HG02884 (cell line): ENCODE measurements at regions not wholly inside any gene's neighbourhood (a gene's known extent, or its start where the extent isn't known, plus 50 kb on each side); places are given as distances from the start of the nearest gene placed in this dataset.
A peak's percentile ranks its signal among the peaks of the same experiment; 100 is the strongest.

Experiments used
- ATAC-seq: cut with Tn5 transposase; IDR thresholded peaks from one replicate; pipeline ENCODE4 v1.9.1; 2021; ENCODE audit warnings: mild to moderate bottlenecking, moderate library complexity; ENCODE audit not compliant: unreplicated experiment

DNA sequence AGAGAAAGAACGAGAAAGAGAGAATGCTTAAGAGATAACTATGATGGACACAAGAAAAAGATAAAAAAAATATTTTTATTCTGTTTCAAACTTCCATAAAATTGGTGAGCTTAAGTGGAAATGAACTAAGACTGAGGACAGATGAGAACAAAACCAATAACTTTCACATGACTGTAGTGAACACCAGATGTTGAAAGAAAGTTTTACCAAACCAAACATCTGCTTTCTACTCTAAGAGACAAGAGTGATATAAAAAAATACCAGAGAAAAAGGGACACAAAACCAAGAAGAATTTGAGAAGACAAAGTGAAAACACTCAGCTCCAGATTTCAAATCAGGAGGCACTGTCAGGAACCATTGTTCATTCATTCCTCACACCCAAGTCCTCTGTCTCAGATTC, 147.9 kb downstream of the IMPG2 start:
- ATAC-seq, result no peak

DNA sequence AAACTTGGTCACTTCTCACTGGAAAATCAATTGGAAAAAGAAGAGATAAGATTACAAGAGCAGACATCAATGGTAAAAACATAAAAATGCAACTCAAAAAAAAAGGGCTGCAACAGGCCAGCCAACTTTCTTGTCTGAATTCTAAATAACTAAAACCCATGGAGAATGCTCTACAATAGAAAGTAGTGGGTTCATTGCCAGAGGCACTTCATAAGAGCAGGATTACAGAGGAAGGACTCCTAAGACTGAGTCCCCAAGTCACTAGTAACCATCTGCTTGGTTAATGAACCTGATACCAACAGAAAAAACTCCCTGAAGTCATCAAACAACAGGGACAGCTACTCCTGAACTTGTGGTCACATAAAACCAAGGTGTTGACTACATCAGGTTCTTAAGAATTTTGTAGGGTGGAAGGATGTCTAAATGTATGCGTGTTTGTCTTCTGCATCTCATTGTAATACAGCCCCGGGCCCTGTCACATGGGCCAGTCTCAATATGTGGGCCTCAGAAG, 148.6 kb downstream of the IMPG2 start:
- no peak for ATAC-seq

DNA sequence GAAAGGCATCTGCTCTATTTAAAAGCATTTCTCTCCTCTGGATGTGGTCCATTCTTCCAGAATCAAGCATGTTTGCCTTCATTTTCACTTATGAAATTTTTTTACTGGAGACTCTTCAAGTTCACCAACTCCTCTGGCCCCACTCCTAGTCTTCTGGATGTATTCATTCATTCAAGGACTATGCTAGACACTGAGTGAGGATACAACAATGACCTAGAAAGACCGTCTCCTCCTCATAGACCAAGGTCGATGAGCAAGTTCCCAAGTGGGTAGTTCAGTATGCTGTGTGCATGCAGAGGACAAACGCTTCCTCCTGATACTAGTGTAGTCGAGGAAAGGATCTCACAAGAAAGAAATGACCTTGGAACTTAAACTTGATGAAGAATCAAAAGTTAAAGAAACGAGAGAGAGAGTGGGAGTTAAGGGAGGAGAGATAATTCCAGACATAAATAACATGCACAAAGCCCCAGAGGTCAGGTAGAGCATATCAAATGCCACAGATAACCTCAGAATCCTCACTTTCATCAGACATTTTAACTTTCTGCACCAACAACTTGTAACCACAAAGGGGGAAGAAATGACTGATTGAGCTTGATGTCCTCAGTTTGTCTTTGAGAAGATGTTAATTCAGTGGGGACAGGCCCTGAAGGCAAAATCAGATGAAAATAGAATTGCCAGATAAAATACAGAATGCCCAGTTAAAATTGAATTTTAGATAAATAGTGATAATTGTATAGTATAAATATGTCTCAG, 149.4 kb downstream of the IMPG2 start:
- ATAC-seq, result no peak

DNA sequence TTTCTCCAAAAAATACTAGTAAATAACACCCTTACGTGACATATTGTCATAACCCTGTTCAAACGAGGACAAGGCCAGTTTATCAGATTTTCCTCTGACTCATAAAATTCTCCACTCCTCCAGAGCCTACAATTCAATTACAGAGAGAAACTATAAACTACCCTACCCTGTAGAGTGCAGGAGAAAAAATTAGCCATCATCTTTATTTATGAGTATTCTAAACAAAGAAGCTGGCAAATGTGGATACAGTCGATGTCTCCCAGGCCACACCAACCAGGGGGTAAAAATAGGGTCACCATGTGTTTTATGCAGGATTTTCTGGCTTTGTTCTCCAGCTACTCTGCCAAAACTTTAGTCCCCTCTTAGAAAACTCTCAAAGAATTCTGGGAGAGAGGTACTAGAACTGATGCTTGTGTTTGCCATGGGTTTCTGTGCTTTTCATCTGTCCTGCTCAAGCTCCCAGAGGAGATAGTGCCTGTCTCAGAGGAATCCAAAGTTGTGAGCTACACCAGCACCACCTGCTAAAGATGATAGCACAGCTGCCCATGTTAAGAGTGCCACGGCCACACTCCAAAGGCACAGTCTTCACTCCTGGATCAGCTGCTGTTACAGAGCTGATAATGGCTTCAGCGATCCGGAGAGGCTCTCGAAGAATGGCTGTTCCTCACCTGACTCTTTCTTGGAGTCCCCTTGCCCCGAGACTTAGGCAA, 150.2 kb downstream of the IMPG2 start:
- ATAC-seq, result no peak

DNA sequence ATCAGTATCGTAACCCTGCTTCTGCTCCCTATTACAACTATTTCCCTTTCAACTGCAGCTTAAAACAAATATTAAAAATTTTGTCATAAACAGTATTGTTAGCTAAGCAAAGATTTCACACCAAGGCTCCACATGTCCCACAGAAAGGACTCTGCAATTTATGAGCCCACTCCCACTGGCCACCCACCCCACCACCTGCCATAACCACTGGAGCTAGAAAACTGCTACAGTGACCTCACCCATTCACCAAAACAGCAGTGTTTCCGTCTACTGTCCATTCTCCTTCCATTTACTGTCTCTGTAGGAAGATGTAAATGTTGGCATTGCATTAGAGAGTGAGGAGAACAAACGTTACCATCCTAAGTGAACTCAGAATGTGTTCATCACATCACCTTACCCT, 150.9 kb downstream of the IMPG2 start:
- ATAC-seq, result no peak

DNA sequence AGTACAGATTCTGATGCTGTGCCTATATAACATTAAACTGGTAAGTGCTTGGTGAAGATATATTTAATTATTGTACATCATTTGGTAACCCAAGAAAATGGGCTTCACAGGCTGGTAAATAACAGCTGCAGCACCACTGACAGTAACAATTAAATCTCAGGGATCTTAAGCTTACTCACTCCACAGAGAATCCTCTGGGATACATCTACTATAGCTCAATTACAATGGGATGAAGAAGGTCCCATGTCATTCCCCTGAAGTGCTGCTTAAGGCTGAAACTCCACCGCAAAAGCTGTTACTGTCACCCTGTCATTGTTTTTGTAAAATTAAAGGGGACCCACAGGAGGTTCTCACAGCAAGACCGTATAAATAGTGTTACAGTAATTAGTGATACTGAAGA, 153.0 kb downstream of the IMPG2 start:
- ATAC-seq, result no peak

DNA sequence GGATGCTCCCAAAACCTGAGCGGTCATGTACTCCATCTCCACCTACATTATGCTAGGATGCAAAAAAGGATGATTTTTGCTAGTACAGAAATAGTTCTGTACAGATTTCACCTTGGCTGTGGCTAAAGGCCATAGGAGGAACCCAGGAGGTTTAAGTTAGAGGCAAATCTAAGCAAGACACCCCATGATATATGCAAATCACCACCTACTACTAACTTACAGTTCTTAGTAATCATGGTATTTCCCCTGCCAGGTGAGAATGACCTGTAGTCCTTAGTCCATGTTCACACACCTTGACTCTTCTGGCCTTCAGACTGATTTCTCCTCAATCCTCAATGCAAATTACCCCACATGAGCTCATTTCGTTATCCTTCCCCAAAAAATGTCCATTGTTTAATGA, 154.2 kb downstream of the IMPG2 start:
- ATAC-seq, result peak; percentile 50

DNA sequence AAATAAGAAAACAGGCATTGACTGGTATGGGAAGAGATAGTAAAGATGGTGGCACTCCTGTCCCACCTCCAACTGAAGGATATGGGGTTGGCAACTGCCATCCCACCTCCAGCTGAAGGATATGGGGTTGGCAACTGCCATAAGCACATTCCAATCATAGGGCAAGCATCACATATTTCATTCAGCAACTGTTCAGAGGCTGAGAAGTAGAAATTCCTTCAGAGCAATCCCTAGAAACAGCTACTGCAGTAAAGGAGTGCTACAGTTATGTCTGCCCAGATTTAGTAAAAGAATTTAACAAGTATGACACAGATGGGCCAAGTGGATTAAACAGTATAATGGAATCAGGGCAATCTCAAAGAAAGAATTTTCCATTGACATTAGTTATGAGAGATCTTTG, 156.8 kb downstream of the IMPG2 start:
- no peak for ATAC-seq

DNA sequence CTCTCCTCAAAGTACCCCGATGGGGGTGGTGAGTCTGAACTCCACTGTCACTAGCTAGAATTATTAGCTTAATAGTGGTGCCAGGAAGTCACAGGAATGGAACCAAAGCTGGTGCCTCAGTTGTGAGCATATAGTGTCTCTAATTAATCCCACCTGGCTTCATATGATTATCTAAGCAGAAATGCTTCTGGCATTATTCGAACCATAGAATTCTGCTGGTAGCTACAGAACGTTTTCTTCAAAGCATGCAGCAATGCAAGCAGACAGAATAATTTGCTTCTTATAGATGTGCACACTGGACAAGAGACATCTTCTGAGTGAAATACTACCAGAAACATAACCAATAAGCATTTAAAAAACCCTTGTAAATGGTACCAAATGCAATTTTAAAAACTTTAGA, 160.9 kb downstream of the IMPG2 start:
- ATAC-seq, result no peak

DNA sequence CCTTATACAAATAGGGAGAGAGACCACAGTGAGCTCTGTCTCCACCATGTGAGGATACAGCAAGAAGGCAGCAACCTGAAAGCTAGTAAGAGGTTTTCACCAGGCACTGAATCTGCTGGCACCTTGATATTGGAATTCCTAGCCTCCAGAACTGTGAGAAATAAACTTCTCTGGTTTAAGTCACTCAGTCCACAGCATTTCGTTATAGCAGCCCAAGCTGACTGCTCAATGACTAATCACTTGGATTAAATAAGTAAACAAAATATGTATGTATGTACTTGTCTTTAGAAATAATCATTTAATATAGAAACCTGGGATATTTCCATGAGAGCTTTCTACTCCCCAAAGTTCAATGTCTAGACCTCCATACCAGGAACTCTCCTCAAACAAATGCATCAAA, 162.0 kb downstream of the IMPG2 start:
- no peak for ATAC-seq

DNA sequence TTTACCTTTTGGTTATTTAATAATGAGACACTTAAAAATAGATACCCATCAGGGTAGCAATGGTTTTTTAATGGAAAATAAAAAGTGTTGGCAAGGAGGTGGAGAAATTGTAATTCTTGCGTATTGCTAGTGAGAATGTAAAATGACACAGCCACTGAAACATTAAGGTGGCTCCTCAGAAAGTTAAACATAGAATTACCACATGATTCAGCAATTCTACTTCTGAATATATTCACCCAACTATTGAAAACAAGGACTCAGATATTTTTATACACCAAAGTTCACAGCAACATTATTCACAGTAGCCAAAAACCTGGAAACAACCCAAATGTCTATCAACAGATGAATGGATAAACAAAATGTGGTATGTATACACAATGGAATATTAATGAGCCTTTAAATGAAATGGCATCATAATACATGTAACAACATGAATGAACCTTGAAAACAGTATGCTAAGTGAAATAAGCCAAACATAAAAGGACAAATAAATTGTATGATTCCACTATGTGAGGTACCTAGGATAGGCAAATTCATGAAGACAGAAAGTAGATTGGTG, 163.5 kb downstream of the IMPG2 start:
- no peak for ATAC-seq

DNA sequence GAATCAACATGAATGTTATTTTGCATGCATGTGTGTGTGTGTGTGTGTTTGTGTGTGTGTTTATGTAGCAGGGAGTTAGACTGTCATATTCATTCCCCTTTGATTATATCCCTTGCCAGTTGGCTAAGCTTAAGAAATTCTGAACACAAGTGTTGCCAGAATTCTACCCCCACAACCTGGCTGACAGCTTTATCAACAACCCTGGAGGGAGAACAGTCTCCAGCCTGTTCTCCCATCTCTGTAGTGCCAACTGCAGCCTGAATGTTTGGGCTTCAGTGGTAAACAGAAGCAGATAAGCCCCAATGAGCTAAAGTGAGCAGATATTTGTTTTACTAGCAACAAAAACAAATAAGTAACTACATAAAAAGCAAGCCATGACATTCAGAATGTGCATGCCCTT, 162.6 kb upstream of the ABI3BP start:
- ATAC-seq, result no peak

DNA sequence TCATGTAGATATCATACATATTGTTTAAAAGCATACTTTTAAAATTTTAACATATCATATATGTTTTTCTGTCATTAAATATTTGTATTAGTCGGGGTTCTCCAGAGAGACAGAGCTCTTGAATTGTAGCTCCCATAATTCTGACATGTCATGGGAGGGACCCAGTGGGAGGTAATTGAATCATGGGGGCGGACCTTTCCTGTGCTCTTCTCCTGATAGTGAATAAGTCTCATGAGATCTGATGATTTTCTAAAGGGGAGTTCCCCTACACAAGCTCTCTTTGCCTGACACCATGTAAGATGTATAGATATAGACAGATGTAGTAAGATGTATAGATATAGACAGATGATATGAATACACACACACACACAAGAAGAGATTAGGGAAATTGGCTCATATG, 161.2 kb upstream of the ABI3BP start:
- ATAC-seq, result no peak

DNA sequence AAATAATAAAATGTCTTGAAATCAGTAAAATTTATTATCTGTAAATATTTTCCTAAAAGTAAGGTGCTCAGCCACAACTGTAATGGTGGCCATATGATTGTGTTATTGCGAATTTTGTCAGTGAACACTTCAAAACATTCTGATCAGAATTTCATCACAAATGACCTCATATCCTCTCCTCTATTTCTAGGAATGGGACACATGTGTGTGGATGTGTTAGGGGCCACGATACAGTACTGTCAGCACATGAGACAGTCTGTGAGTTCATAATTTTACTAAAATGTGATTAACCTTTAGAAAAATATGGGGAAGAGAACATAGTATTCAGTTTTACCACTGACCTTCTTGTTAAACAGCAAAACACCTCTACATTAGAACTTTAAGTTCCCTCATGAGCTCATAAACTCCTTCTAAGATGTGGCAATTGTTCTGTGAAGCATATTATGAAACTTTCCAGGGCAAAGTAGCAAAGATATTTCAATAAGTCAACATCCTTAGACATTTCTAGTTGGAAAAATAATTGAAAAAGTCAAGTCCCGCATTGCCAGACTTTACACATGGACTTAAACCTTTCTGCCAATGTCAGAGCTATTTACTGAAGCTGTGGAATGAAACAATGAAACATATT, 158.2 kb upstream of the ABI3BP start:
- no peak for ATAC-seq

DNA sequence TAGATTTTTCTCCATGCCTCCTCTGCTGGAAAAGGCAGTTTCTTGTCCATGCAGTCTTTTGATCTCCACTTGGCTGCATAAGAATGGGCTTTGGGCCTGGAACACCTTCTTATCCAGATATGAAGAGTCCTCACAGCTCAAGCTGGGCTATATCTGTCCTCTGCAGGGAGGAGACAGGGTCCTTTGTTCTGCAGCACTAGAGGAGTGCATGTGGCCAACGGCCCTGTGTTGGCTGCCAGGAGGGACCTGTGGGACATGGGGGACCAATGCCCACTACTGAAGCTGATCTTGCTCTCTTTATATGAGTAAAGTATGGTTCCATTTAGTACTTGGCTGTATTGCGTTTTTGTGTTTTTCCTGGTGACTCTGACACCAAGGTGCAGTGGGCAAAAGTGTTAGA, 157.3 kb upstream of the ABI3BP start:
- ATAC-seq, result no peak

DNA sequence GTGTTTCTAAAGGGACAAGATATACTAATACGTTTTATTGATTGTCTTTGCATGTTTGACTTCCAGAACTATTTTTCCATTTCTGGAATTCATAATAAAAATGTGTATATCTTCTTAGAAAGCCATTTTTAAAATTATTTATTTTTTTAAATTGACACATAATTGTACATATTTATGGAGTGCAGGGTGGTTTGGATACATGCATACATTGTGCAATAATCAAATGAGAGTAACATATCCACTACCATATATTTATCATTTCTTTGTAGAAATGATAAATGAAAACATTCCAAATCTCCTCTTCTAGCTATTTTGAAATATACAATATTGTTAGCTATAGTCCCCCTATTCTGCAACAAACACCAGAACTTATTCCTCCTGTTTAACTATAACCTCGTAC, 156.5 kb upstream of the ABI3BP start:
- ATAC-seq, result no peak

DNA sequence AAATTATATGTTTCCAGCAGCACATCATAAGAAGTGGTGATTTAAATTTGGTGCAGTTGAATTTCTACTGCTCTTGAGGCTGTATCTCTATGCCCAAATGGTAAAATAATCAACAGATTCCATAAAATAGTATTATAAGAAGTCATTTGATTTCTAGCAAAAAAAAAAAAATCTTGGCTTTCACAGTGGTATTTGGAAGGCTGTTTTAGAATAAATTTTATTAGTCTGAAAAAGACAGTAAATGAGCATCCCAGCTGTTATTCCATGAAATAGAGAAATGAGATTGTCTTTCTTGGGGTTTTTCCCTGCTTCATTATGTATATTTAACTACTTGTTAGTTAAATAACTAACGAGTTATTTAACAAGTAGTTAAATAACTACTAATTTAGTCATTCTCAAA, 156.0 kb upstream of the ABI3BP start:
- ATAC-seq, result no peak

DNA sequence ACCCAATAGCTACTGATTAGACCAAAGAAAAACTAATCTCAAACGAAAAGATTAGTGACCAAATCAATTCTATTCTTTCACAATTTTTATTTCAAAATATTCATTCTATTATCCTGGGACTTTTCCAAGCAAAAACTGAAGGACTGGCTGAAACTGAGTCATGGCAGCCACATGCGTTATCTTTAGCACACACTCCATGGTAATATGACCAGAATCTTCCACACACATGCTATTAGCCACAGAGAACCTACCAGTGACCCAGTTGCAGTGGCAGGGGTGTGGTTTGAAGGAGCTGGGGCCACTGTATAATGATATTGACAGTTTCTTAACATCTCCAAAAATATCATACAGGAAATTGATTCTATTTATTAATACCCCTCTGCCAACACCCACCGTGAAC, 154.8 kb upstream of the ABI3BP start:
- no peak for ATAC-seq

DNA sequence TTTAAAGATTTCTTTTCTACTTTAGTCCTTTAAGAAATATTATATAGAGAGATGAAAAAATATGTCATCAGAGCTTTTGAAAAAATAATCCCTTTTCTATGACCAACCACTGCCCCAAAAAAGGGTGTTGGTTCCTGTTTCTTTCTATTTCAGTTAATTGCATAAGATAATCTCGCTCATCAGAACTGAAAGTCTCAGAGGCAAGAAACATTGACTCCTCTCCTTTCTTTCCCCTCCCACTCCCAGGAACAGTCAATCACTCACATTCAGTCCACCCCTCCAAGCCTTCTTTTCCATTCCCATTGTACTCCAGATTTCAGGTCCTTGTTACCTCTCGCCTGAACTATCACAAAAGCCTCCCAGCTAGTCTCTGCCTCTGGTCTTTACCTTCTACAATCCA, 153.7 kb upstream of the ABI3BP start:
- no peak for ATAC-seq

DNA sequence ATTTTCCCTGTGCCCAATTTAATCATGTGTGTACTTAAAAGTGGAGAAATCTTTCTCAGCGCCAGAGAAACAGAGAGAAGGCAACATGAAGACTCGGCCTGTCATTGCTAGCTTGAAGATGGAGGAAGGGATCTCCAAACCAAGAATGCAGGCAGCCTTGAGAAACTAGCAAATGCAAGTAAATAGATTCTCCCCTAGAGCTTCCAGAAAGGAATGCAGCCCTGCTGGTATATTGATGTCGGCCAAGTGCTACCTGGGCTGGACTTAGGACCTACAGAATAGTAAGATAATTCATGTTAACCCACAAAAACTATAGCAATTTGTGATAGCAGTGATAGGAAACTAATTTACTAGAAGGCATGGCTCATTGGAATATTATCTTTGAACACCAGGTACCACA, 150.9 kb upstream of the ABI3BP start:
- ATAC-seq, result no peak

DNA sequence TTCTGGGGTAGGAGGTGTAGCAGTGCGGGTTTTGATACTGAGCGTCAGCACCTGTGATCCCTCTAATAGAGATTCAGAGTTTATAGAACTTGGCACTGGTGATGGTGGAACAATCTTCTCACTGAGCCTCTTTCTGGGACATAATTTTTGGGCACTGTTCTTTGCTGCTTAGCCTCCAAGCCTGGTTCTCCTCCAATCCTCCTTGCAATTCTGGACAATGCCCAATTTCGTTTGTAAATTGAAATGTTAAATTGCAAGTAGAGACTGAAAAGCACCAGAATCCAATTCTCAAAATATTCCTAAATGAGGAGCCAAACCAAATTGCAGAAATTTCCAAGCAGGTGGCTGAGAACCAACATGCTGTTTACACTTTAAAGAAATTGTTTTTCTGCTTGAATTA, 149.8 kb upstream of the ABI3BP start:
- ATAC-seq, result no peak

DNA sequence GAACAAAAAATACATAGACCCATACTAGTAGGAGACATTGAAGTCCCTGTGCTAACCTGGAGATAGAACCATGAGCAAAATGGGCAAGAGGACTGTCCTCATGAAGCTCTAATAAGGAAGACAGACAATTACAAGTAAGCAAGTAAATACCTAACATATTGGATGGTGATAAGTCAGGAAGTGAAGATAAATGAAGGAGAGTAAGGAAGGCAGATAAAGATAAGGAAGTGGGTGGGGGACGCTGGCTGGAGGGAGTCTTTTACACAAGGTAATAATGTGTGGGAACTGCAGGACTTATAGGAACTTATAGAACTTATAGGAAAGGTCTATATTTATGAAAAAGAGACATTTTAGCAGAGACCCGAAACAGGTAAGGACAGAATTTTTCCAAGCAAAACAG, 148.9 kb upstream of the ABI3BP start:
- ATAC-seq, result no peak
